GM23338 (cell line): ENCODE measurements at regions not wholly inside any gene's neighbourhood (a gene's known extent, or its start where the extent isn't known, plus 50 kb on each side); places are given as distances from the start of the nearest gene placed in this dataset.

Source experiments
- ATAC-seq: fragments of 200-7000 bp; cut with Tn5 transposase; 3 replicates; pipeline ENCODE4 v1.9.1; 2020
- DNase-seq: peaks from one replicate; pipeline ENCODE4 v3.0.0-alpha.2; 2015; ENCODE audit warnings: low spot score
- H2AFZ ChIP-seq: fragments of 200-600 bp; sonication (generic); 2 replicates; pipeline ENCODE4 v1.8.0; 2016; ENCODE audit warnings: antibody characterized with exemption, mild to moderate bottlenecking, moderate library complexity
- H3F3A ChIP-seq: fragments of 200-600 bp; sonication (generic); replicated peaks from 2 replicates; pipeline ENCODE4 v1.8.0; 2017; ENCODE audit warnings: antibody characterized with exemption, mixed run types, low read depth
- H3K27ac ChIP-seq: fragments of 200-600 bp; sonication (generic); 2 replicates; pipeline ENCODE4 v1.6.1; 2016; ENCODE audit warnings: low read depth
- H3K27me3 ChIP-seq: fragments of 200-600 bp; sonication (generic); 2 replicates; pipeline ENCODE4 v1.8.0; 2016; ENCODE audit warnings: mild to moderate bottlenecking, mixed run types, moderate library complexity; ENCODE audit not compliant: insufficient read depth
- H3K36me3 ChIP-seq: fragments of 200-600 bp; sonication (generic); 2 replicates; pipeline ENCODE4 v1.8.0; 2016; ENCODE audit warnings: mild to moderate bottlenecking; ENCODE audit not compliant: insufficient read depth
- H3K4me1 ChIP-seq: fragments of 200-600 bp; sonication (generic); 2 replicates; pipeline ENCODE4 v1.8.0; 2016; ENCODE audit warnings: mild to moderate bottlenecking, moderate library complexity; ENCODE audit not compliant: insufficient read depth
- H3K4me2 ChIP-seq: fragments of 200-600 bp; sonication (generic); 2 replicates; pipeline ENCODE4 v1.7.1; 2017; ENCODE audit warnings: mixed run types
- H3K4me3 ChIP-seq: fragments of 200-600 bp; sonication (generic); 2 replicates; pipeline ENCODE4 v1.6.1; 2016; ENCODE audit warnings: mixed run types
- H3K79me2 ChIP-seq: fragments of 200-600 bp; sonication (generic); replicated peaks from 2 replicates; pipeline ENCODE4 v1.8.0; 2017; ENCODE audit warnings: mild to moderate bottlenecking; ENCODE audit not compliant: insufficient read depth
- H3K9me2 ChIP-seq: fragments of 200-600 bp; sonication (generic); 2 replicates; pipeline ENCODE4 v1.8.0; 2017; ENCODE audit not compliant: insufficient read depth
- H4K20me1 ChIP-seq: fragments of 200-600 bp; sonication (generic); replicated peaks from 2 replicates; pipeline ENCODE4 v1.8.0; 2017; ENCODE audit warnings: mild to moderate bottlenecking; ENCODE audit not compliant: insufficient read depth
- H3K27ac Mint-ChIP-seq: 2 replicates; pipeline ENCODE4 v1.8.0; 2020; ENCODE audit warnings: inconsistent platforms, mild to moderate bottlenecking, moderate library complexity, mixed read lengths
- H3K27me3 Mint-ChIP-seq: 3 replicates; pipeline ENCODE4 v1.8.0; 2022; ENCODE audit warnings: low read depth, mild to moderate bottlenecking, moderate library complexity, mixed read lengths, inconsistent platforms; ENCODE audit not compliant: insufficient read depth, poor library complexity
- H3K36me3 Mint-ChIP-seq: 3 replicates; pipeline ENCODE4 v1.8.0; 2021; ENCODE audit warnings: low read depth, mild to moderate bottlenecking, inconsistent platforms, moderate library complexity, mixed read lengths
- H3K4me1 Mint-ChIP-seq: 3 replicates; pipeline ENCODE4 v1.8.0; 2020; ENCODE audit warnings: mild to moderate bottlenecking, inconsistent platforms, mixed read lengths
- H3K4me3 Mint-ChIP-seq: 3 replicates; pipeline ENCODE4 v1.8.0; 2021; ENCODE audit warnings: moderate library complexity, mild to moderate bottlenecking, inconsistent platforms, mixed read lengths
- H3K9me3 Mint-ChIP-seq: 3 replicates; pipeline ENCODE4 v1.8.0; 2020; ENCODE audit warnings: moderate library complexity, mild to moderate bottlenecking, inconsistent platforms, mixed read lengths
- CREB1 ChIP-seq: fragments of 250-450 bp; sonication (Bioruptor Pico); IDR thresholded peaks from 2 replicates; pipeline ENCODE4 v1.5.0; 2020; ENCODE audit warnings: low read depth, mild to moderate bottlenecking, moderate library complexity
- ETS1 ChIP-seq: IDR thresholded peaks from 2 replicates; pipeline ENCODE4 v1.6.1; 2016; ENCODE audit warnings: antibody characterized with exemption
- EZH2 ChIP-seq: fragments of 200-600 bp; sonication (generic); IDR thresholded peaks from one replicate; pipeline ENCODE4 v1.8.0; 2017; ENCODE audit warnings: antibody characterized with exemption, mild to moderate bottlenecking, low read depth; ENCODE audit not compliant: unreplicated experiment
- EZH2phosphoT487 ChIP-seq: fragments of 200-600 bp; sonication (generic); IDR thresholded peaks from one replicate; pipeline ENCODE4 v1.8.1; 2018; ENCODE audit warnings: antibody characterized with exemption; ENCODE audit not compliant: unreplicated experiment
- JUNB ChIP-seq: IDR thresholded peaks from one replicate; pipeline ENCODE4 v1.6.1; 2016; ENCODE audit warnings: antibody characterized with exemption; ENCODE audit not compliant: unreplicated experiment
- POLR2AphosphoS5 ChIP-seq: IDR thresholded peaks from 2 replicates; pipeline ENCODE4 v1.6.1; 2016; ENCODE audit warnings: antibody characterized with exemption, low read depth
- REST ChIP-seq: IDR thresholded peaks from one replicate; pipeline ENCODE4 v1.6.1; 2018; ENCODE audit warnings: antibody characterized with exemption; ENCODE audit not compliant: unreplicated experiment
- ZNF331 ChIP-seq: fragments of 250-450 bp; sonication (Bioruptor Pico); IDR thresholded peaks from 2 replicates; pipeline ENCODE4 v1.5.0; 2020; ENCODE audit warnings: low read depth, mild to moderate bottlenecking, moderate library complexity

- TF ChIP-seq POLR2AphosphoS5 (no peak), EZH2phosphoT487 (no peak), ZNF331 (CRISPR knock-in tag) (no peak), CREB1 (CRISPR knock-in tag) (no peak), ETS1 (no peak), EZH2 (no peak)
These were observed 77.7 kb upstream of the ROBO1 start (continued) for GRCh38 chr3:79845546-79845945.

- DNase-seq = no peak
These were observed 76.4 kb upstream of the ROBO1 start for GRCh38 chr3:79844176-79844575.

More at GRCh38 chr3:79844176-79844575, 76.4 kb upstream of the ROBO1 start:
- Histone ChIP-seq H3K4me1 (no peaks in the 10 kb centered on the region), H3K4me2 (no peak overlapping the region), H2AFZ (no peak overlapping the region), H3K36me3 (no peaks in the 10 kb centered on the region), H3K27ac (no peak overlapping the region), H3K4me3 (no peak overlapping the region), H3K79me2 (no peaks in the 10 kb centered on the region), H3K27me3 (no peaks in the 10 kb centered on the region), H3K9me2 (no peaks in the 10 kb centered on the region), H3F3A (no peaks in the 10 kb centered on the region), H4K20me1 (no peaks in the 10 kb centered on the region)
- Mint-ChIP-seq H3K4me3 (no peak overlapping the region), H3K36me3 (no peaks in the 10 kb centered on the region), H3K27me3 (no peaks in the 10 kb centered on the region), H3K27ac (no peak overlapping the region), H3K4me1 (no peaks in the 10 kb centered on the region), H3K9me3 (no peaks in the 10 kb centered on the region; the same call in 2 of the 3 replicates)
- no peak for ATAC-seq
- TF ChIP-seq JUNB (no peak), REST (no peak), ZNF331 (CRISPR knock-in tag) (no peak)
